ENCODE measurements at regions not wholly inside any gene's neighbourhood (a gene's known extent, or its start where the extent isn't known, plus 50 kb on each side); places are given as distances from the start of the nearest gene placed in this dataset.
"Not testable (repeated sequence)": the region's sequence is repeated elsewhere in the genome, so short reads cannot be mapped to it uniquely, and the experiment has no call there.

DNA sequence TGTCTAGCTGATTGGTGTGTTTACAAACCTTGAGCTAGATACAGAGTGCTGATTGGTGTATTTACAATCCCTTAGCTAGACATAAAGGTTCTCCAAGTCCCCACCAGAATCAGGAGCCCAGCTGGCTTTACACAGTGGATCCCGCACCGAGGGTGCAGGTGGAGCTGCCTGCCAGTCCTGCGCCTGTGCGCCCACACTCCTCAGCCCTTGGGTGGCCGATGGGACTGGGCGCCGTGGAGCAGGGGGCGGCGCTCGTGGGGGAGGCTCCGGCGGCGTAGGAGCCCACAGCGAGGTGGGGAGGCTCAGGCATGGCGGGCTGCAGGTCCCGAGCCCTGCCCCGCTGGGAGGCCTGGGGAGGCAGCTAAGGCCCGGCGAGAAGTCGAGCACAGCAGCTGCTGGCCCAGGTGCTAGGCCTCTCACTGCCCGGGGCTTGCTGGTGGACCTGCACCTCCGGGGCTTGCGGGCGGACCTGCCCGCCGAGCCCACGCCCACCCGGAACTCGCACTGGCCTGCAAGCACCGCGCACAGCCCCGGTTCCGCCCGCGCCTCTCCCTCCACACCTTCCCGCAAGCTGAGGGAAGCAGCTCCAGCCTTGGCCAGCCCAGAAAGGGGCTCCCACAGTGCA is 51.0 kb upstream of the CDYL start:
- DNase-seq: not testable (repeated sequence)

DNA sequence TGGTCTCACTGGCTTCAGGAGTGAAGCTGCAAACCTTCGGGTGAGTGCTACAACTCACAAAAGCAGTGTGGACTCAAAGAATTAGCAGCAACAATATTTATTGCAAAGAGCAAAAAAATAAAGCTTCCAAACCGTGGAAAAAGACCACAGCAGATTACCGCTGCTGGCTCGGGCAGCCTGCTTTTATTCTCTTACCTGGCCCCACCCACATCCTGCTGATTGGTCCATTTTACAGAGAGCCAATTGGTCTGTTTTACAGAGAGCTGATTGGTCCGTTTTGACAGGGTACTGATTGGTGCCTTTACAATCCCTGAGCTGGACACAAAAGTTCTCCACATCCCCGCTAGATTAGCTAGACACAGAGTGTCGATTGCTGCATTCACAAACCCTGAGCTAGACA is 51.5 kb upstream of the CDYL start:
- not testable (repeated sequence) for DNase-seq

DNA sequence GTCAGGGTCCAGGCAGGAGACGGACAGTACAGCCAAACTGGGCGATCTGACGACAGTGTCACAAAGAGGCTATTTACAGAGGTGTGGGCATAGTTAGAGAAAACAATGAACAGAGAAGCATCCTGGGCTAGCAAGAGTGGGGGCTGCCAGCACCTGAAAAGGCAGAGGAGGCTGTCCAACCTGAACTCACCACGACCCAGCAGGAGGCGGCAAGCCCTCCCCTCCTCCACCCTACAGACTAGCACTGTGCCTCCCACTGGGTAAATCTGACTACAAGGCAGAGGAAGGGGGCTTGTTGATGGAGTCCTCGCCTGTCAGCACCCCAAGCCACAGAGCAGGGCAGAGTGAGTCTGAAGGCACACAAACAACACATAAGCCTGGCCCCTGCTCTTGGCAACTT is 52.8 kb upstream of the CDYL start:
- no peak for DNase-seq

DNA sequence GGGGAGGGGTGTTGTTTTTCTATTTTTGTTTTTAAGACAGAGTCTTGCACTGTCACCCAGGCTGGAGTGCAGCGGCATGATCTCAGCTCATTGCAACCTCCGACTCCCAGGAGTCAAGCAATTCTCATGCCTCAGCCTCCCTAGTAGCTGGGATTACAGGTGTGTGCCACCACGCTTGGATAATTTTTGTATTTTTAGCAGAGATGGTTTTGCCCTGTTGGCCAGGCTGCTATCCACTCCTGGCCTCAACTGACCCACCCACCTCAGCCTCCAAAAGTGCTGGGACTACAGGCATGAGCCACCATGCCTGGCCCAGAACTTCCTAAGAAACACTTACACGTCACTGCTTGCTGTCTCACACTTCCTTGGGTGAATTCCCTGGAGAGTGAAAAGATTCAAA is 54.8 kb upstream of the CDYL start:
- DNase-seq: not testable (repeated sequence)

DNA sequence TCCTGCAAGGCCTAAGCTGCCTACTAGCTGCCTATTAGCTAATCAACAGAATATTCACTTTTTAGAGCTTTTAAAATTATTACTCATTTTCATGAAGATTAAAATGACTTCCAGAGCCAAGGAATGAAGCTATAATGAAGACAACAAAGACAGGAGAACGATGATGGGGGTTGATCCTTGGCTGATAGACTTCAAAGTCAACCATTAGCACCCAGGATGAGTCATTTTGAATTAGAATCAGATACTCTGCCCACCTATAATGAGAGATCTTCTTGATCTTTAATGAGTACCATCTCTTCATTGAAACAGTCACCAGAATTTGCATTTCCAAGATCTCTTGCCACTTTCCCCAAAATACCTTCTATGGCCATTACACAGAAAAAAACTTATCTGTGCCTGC is 56.7 kb upstream of the CDYL start:
- DNase-seq: no peak

DNA sequence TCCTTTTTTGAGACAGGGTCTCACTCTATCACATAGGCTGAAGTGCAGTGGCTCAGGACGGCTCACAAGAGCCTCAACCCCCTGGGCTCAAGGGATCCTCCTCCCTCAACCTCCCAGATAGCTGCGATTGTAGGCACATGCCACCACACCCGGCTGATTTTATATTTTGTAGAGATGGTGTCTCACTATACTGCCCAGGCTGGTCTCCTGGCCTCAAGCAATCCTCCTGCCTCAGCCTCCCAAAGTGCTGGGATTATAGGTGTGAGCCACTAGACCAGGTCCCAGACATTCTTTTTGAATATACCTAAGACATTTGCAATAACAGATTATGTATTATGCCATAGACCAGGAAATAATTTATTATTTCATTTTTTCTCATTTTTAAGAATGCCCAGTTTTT is 58.3 kb upstream of the CDYL start:
- DNase-seq: no peak

DNA sequence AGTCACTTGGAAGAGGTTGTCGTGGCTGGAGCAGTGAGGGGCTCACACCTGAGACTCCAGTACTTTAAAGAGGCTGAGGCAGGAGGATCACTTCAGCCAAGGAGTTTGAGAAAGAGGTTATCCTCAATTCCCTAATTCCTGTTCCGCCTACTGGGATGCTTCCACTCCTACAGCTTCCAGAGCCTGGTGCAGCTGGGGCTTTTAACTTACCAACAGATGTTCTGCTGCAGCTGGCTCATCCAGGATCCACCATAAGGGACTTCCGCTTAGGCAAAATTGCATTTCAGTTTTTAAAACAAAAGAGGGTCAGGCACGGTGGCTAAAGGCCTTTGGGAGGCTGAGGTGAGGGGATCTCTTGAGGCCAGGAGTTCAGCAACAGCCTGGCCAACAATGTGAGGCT is 59.1 kb upstream of the CDYL start:
- no peak for DNase-seq

DNA sequence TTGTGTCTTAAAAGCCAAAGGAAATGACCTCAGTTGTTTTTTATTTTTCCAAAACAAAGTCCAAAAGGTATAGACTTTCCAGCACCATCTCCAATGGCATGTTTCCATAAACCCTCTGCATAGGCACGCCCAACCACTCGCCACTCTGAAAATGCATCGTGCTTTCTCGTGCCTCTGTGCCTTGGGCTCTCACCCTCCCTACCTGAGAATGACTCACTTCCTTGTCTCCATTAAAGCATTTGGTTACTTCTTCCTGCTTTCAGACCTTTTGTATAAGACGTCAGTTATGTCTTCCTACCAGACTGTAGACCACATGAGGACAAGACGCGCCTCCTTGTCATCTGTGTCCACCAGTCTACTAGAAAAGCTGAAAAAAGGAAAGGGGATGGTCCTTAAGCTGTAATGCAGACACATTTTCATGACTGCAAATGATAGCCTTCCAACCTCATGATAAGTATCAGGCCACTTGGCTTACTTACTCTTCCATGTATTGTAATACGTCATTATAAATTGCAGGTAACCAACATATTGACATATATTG is 61.2 kb upstream of the CDYL start:
- DNase-seq: no peak

DNA sequence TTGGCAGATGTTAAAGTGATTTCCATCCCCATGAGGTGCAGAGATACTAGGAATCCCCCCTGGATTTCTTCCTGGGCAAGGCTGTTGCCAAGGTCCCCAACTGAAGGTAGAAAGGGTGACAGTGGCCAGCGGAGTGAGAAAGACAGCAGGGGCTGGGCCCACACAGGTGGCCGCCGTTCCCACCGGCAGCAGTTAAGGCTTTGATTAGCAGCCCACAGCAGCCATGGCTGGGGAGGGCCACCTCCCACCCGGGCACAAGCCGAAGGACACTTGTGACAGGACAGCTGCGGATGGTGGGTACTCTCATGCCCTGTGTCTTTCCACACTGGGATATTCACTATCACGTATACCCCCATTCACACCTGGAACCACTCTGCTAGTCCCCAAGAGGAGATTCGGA is 63.9 kb upstream of the CDYL start:
- DNase-seq: no peak

DNA sequence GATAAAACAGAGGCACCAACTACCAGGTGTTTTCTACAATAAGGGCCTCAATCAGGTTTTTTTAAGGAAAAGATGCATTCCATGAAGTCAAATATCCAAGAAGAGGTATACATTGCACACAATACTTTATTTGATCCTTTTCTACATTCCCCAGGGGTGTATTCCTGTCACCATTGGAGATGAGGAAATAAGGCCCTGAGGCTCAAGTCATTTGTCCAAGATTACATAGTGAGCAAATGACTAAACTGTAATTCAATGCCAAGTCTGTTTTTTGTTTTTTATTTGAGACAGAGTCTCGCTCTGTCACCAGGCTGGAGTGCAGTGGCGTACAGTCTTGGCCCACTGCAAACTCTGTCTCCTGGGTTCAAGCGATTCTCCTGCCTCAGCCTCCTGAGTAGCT is 69.2 kb upstream of the CDYL start:
- DNase-seq: no peak

DNA sequence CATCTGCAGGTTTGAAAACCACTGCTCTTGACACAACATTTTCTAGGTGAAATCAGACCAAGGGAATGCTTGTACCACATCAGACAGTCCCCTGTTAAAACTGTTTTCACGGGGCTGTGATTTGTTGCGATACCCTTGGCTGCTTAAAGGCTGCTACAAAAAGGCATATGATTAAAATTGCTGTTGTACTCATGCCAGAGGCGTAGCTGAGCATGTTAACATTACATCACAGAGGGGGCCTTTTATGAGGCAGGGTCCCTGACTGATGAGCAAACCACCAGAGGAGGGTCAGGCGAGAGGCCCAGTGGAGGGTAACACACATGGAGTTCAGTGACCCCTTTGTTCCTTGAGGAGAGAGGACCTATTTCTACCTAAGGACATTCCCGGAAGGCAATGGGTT is 70.4 kb upstream of the CDYL start:
- no peak for DNase-seq

DNA sequence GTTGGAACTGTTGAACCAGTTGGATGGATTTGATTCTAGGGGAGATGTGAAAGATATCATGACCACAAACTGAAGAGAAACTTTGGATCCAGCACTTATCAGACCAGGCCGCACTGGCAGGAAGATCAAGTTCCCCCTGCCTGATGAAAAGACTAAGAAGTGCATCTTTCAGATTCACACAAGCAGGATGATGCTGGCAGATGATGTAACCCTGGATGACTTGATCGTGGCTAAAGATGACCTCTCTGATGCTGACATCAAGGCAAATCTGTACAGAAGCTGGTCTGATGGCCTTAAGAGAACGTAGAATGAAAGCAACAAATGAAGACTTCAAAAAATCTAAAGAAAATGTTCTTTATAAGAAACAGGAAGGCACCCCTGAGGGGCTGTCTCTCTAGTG is 72.8 kb upstream of the CDYL start:
- no peak for DNase-seq

DNA sequence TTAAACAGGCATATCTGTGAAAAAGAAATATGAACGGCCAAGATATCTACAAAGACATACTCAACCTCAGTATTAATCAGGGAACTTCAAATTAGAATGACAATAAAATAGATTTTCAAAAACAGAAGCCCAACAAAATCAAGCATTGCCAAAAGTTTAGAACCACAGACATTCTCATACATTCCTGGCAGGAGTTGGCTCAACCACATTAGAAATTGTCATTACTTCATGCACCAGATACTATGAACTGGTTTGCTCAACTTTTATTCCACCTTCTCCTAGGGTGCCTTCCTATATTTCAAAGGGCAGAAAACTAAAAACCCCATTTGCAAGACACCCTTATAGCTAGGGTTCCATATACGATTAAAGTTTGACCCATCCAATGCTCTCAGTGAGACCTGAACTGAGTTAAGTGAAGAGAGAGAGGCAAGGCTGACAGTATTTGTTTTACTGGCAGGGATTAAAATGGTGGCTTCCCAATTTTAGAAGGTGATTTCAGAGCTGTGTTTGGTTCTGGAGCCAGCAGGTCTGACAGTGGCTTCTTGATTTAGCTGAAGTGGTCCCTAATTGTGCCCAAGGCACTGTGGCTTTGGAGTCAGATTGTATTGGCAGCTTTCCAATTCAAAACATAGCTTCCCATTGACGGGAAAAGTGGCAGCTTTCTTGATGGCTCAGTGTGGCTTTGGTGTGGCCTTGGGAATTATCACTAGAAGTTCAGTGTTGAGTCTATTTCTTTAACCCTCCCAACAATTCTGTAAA is 77.1 kb upstream of the CDYL start:
- DNase-seq: peak; percentile 8 to 60

DNA sequence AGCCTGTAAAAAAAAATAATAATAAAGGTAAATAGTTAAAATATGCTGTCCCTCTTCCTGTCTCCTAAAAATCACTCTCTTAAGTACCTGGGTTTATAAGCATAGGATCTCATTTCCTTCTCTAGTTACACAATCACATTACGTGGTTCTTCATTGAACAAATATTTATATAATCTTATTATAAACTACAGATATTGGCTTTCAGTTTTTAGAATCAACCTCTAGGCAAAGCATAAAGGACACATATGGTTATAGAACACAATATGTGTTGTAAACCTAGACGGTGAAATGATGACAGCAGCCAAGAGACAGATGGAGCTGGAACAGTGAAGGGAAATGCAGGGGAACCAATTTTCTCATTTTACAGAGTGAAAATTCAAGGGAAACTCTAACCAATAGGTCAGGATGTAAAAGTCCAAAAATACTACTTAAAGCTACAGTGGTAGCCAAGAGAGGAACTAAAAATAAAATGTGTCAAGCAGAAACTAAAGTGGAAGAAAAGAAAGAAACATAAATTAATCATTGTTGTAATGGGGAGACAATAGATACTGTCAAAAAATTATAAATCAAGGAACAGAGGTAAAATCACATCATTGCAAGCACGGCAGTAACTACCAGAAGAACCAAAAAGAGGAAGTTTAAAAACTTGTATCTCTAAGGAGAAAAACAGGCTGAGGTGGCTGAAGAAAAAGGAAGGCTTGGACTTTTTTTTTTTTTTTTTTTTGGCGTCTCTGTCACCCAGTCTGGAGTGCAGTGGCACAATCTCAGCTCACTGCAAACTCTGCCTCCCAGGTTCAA is 82.8 kb upstream of the CDYL start:
- peak; percentile 36 to 70 for DNase-seq

DNA sequence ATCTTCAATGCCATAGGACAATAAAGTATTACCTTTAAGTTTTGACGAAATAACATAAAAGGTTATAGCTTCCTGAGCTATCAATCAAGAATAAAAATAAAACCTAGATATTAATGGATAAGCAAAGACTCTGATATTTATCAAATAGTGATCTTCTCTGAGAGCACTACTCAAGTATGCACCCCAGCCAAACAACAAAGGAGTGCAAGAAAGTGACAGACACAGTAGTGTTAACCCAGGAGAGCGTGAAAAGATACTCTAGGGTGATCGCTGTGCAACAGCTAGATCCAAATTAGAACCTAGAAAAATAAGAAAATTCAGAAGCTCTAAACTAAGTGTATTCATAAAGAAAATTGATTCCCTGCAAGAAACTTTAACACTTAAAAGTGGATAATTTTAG is 83.5 kb upstream of the CDYL start:
- DNase-seq: no peak

DNA sequence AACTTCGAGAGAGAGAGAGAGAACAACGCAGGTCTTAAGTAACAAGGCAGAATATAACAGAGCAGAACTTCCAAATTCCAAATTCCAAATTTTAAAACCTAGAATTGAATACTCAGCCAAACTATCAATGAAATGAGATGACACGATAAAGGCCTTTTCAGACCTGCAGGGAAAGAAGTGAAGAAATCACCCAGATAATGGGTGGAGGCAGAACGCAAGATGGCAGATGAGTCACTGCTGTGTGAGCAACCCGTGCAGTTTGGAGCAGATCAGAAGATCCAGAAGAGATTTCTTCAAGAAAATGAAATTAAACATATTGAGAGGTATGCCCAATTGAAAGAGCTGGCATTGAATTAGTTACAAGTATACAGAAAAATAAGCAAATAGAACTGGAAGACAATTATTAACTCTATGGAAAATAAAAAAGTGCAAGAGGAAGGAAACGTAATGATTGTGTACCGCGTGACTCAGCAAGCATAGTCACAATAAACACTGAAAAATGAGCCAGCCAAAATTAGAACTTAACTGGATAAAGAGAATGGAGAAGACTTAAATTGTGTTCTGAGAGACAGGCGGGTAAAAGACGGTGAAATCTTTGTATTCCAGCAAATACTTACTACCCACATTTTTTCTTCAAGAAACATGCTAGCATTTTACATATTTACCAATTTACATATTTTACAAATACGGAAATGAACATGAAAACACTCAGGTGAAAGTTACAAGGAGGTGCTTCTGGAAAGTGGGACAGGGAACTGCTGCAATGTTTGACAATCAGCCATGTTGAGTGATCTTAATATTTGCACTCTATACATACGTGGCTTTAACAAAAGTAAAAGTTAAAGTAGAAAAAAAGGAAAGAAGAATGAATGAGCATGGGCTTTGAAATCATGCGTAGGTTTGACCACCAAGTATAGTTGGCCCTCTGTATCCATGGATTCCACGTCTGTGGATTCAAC is 87.9 kb upstream of the CDYL start:
- no peak for DNase-seq

DNA sequence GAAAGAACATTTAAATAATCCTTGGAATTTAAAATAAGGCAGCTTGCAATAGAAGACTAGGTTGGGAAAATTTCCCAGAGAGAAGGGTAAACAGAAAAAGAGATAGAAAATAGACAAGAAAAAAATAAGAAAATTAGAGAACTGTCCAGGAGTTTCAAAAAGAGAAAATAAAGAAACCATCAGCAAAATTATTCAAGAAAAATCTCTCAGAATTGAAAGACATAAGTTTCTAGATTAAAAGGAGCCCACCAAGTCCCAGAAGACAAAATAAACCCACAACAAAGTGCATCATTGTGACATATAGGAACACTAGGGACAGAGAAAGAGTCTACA is 88.6 kb upstream of the CDYL start:
- no peak for DNase-seq

DNA sequence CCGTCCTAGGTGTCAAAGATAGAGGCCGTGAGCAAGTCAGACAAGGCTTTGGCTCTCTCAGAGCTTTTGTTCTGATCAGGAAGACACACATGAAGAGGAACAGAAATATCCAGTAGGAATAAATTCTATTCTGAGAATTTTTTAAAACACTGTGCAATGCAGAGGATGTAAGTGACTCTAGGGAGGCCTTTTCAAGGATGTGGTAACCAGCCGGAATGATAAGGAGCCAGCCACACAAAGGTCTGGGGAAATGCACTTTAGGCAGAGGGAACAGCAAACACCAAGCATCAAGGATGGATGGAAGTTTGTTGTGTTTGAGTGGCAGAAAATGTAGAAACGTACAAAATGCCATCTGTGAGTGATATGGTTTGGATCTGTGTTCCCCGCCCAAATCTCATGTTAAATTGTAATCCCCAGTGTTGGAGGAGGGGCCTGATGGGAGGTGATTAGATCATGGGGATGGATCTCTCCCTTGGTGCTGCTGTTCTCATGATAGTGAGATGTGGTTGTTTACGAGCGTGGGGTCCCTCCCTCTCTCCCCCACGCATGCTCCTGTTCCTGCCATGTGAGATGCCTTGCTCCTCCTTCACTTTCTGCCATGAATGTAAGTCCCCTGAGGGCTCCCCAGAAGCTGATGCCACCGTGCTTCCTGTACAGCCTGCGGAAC is 93.6 kb upstream of the CDYL start:
- no peak for DNase-seq

DNA sequence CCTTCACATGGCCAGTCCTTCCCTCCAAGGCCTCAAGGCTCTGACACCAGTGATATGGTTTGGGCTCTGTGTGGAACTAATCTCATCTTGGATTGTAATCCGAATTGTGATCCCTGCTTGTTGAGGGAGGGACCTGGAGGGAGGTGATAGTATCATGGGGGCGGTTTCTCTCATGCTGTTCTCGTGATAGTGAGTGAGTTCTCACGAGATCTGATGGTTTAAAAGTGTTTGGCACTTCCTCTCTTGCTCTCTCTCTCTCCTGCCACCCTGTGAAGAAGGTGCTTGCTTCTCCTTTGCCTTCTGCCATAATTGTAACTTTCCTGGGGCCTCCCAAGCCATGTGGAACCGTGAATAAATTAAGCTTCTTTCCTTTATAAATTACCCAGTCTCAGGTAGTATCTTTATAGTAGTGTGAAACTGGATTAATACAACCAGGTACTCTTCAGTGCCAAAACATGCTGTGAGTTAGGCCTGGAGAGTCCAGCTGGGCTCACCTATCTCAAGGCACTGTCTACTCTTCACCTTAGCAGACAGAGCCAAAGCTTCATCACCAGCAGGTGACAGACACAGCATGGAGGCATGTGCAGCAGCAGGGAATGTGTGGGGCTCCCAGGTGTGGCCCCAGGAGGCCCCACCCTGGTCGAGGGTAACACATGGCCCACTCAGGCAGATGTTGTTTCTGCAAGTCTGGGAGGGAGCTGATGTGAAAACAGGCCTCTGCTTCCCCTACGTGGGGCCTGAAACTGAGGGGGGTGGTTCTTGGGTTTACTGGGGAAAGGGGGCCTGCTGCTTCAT is 97.5 kb upstream of the CDYL start:
- DNase-seq: no peak

DNA sequence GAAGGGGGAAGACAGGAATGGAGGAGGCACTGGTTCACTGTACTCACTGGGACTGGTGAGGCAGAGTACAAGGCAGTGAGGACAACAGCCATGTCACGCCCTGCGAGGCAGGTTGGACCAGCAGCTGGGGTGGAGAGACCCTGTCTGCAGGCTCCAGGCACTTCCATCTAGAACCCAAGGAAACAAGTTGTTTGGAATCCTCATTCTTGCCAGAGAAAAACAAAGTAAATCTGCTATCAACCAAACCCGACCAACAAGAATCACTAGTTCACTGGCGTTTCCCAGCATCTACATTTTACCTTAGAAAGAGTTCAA is 98.5 kb upstream of the CDYL start:
- no peak for DNase-seq

DNA sequence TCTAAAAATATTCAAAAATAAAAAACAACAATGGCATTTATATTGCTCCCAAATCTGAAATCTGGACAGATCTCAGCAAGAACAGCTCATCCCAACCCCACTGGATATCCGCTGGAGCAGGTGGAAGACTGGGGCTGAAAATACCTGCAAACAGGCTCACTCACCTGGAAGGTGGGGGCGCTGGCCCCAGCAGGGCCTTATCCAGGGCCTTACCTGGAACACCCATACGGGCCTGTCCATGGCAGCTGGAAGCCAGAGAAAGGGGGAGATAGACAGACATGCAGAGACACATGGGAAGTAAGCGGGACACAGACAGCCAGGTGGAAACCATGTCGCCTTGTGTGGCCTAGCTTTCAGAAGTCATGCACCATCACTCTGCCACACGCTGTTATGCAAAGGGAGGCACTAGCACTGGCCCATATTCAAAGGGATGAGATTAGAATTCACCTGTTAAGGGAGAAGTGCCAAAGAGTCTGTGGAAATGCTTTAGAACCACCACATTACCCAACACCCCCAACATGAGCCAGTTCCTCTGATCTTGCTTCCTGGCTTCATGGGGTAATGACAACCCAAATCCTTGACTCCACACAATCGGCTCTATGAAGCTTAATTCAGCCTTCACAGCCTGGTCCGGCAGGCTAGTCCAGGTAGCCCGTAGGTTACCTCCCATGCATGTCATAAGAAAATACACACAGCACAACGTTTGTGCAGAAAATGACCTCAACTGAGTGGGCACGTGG is 99.0 kb upstream of the CDYL start:
- DNase-seq: no peak

Measured in NCI-H2081 (cell line).